OCI-LY7 (cell line): ENCODE measurements at regions not wholly inside any gene's neighbourhood (a gene's known extent, or its start where the extent isn't known, plus 50 kb on each side); places are given as distances from the start of the nearest gene placed in this dataset.

Experiments
- BruUV-seq: library from RNA; stranded (reverse); fragments of 400-500 nt; replicated peaks from 2 replicates; lab custom pipeline; 2021; lab: Mats Ljungman, UMichigan
- CTCF ChIA-PET: fragments of 300-600 bp; sonication (Branson Sonifier 250); formaldehyde crosslinking; loops from one replicate; lab custom pipeline; 2022; ENCODE audit warnings: antibody characterized with exemption; ENCODE audit not compliant: unreplicated experiment; lab: Charles Lee
- POLR2A ChIA-PET: fragments of 300-600 bp; sonication (Branson Sonifier 250); formaldehyde crosslinking; loops from one replicate; lab custom pipeline; 2022; ENCODE audit warnings: antibody characterized with exemption; lab: Charles Lee
- DNase-seq: peaks from one replicate; pipeline ENCODE4 v3.0.0-alpha.2; 2015; ENCODE audit warnings: low spot score
- H2AFZ ChIP-seq: fragments of 200-600 bp; sonication (generic), shearing (Covaris generic); 2 replicates; pipeline ENCODE4 v1.6.1; 2014; ENCODE audit warnings: mild to moderate bottlenecking, antibody characterized with exemption, low read length, moderate library complexity
- H3K27ac ChIP-seq: fragments of 200-600 bp; sonication (generic); 2 replicates; pipeline ENCODE4 v1.5.1; 2014; ENCODE audit warnings: mixed run types, low read depth, mild to moderate bottlenecking, moderate library complexity, low read length, inconsistent platforms; ENCODE audit not compliant: poor library complexity, severe bottlenecking
- H3K36me3 ChIP-seq: fragments of 200-600 bp; sonication (generic); 2 replicates; pipeline ENCODE4 v1.6.1; 2014; ENCODE audit warnings: mild to moderate bottlenecking, antibody characterized with exemption, low read length, moderate library complexity, mixed read lengths; ENCODE audit not compliant: insufficient read depth
- H3K4me1 ChIP-seq: fragments of 200-600 bp; sonication (generic); 2 replicates; pipeline ENCODE4 v1.5.1; 2014; ENCODE audit warnings: mild to moderate bottlenecking, low read length; ENCODE audit not compliant: insufficient read depth, poor library complexity, severe bottlenecking
- H3K4me2 ChIP-seq: fragments of 200-600 bp; sonication (generic); 2 replicates; pipeline ENCODE4 v1.6.1; 2014; ENCODE audit warnings: mild to moderate bottlenecking, low read length
- H3K4me3 ChIP-seq: fragments of 200-600 bp; sonication (generic); 2 replicates; pipeline ENCODE4 v1.5.1; 2014; ENCODE audit warnings: mild to moderate bottlenecking, low read depth, low read length; ENCODE audit not compliant: poor library complexity, severe bottlenecking
- H3K79me2 ChIP-seq: fragments of 200-600 bp; sonication (generic); 2 replicates; pipeline ENCODE4 v1.6.1; 2016; ENCODE audit warnings: low read depth, mild to moderate bottlenecking, low read length, moderate library complexity, mixed read lengths; ENCODE audit not compliant: insufficient read depth
- H3K9me2 ChIP-seq: fragments of 200-600 bp; sonication (generic); 2 replicates; pipeline ENCODE4 v1.6.1; 2016; ENCODE audit warnings: mild to moderate bottlenecking, low read length, mixed read lengths; ENCODE audit not compliant: insufficient read depth
- H3K9me3 ChIP-seq: fragments of 200-600 bp; sonication (generic); 2 replicates; pipeline ENCODE4 v1.6.1; 2014; ENCODE audit warnings: mild to moderate bottlenecking, mixed run types, low read length, mixed read lengths
- H4K20me1 ChIP-seq: fragments of 200-600 bp; sonication (generic); 2 replicates; pipeline ENCODE4 v1.6.1; 2014; ENCODE audit warnings: mild to moderate bottlenecking, antibody characterized with exemption, low read length, moderate library complexity, mixed read lengths; ENCODE audit not compliant: insufficient read depth
- EZH2phosphoT487 ChIP-seq: fragments of 200-600 bp; sonication (generic); IDR thresholded peaks from 2 replicates; pipeline ENCODE4 v1.6.1; 2018; ENCODE audit warnings: low read depth, borderline replicate concordance, mild to moderate bottlenecking, mixed run types, antibody characterized with exemption, low read length, moderate library complexity, mixed read lengths
- intact Hi-C: fragments of 100-400 bp; cut with micrococcal nuclease; formaldehyde crosslinking; loops from one replicate; pipeline ENCODE4 v1.10.0; 2022; ENCODE audit not compliant: unreplicated experiment
- TF ChIP-seq, protein P1 (sequence below): fragments of 200-600 bp; sonication (generic); conservative IDR thresholded peaks from 2 replicates; pipeline ENCODE4 v1.5.1; 2014; ENCODE audit warnings: mild to moderate bottlenecking, antibody characterized with exemption, low read length, moderate library complexity, mixed read lengths

GRCh38 chr6:170165085-170165470 lies 125.8 kb downstream of the DLL1 start:
- no peak for DNase-seq
- Histone ChIP-seq H3K4me3 (no peak overlapping the region), H3K9me2 (no peaks in the 10 kb centered on the region), H2AFZ (no peak overlapping the region), H3K27ac (no peak overlapping the region), H4K20me1 (no peaks in the 10 kb centered on the region), H3K79me2 (no peaks in the 10 kb centered on the region), H3K4me2 (no peak overlapping the region), H3K36me3 (no peaks in the 10 kb centered on the region), H3K4me1 (peaks cover 2% of the 10 kb centered on the region), H3K9me3 (peaks cover 1% of the 10 kb centered on the region; the same call in 1 of the 2 replicates)
- no TSS peak for BruUV-seq
- intact Hi-C loops = no loop called here
- ChIA-PET CTCF (no interaction called here), POLR2A (no interaction called here)
- TF ChIP-seq, protein P1, sequence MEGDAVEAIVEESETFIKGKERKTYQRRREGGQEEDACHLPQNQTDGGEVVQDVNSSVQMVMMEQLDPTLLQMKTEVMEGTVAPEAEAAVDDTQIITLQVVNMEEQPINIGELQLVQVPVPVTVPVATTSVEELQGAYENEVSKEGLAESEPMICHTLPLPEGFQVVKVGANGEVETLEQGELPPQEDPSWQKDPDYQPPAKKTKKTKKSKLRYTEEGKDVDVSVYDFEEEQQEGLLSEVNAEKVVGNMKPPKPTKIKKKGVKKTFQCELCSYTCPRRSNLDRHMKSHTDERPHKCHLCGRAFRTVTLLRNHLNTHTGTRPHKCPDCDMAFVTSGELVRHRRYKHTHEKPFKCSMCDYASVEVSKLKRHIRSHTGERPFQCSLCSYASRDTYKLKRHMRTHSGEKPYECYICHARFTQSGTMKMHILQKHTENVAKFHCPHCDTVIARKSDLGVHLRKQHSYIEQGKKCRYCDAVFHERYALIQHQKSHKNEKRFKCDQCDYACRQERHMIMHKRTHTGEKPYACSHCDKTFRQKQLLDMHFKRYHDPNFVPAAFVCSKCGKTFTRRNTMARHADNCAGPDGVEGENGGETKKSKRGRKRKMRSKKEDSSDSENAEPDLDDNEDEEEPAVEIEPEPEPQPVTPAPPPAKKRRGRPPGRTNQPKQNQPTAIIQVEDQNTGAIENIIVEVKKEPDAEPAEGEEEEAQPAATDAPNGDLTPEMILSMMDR = no peak

- H3K79me2 ChIP-seq = no peaks in the 10 kb centered on the region
- H4K20me1 ChIP-seq = no peaks in the 10 kb centered on the region
- no peak for DNase-seq
- H2AFZ ChIP-seq = no peak overlapping the region
- H3K4me1 ChIP-seq = peaks cover 8% of the 10 kb centered on the region
- H3K9me2 ChIP-seq = no peaks in the 10 kb centered on the region
- H3K4me2 ChIP-seq = no peak overlapping the region
- H3K4me3 ChIP-seq = no peak overlapping the region
- POLR2A ChIA-PET = no interaction called here
- H3K9me3 ChIP-seq = peaks cover 8% of the 10 kb centered on the region; the same call in 1 of the 2 replicates
- TF ChIP-seq, protein P1 = no peak
- no peak for TF ChIP-seq EZH2phosphoT487
- CTCF ChIA-PET = interaction anchor here (0.7 kb wide), 1 partner anchor 24 kb away, joined by 4 read pairs; no protein-coding TSS in a partner anchor
- intact Hi-C loops = no loop called here
- no peaks in the 10 kb centered on the region for H3K36me3 ChIP-seq
- no peak overlapping the region for H3K27ac ChIP-seq
- BruUV-seq = no TSS peak
These were observed 126.5 kb downstream of the DLL1 start for GRCh38 chr6:170164271-170164900.

DNA sequence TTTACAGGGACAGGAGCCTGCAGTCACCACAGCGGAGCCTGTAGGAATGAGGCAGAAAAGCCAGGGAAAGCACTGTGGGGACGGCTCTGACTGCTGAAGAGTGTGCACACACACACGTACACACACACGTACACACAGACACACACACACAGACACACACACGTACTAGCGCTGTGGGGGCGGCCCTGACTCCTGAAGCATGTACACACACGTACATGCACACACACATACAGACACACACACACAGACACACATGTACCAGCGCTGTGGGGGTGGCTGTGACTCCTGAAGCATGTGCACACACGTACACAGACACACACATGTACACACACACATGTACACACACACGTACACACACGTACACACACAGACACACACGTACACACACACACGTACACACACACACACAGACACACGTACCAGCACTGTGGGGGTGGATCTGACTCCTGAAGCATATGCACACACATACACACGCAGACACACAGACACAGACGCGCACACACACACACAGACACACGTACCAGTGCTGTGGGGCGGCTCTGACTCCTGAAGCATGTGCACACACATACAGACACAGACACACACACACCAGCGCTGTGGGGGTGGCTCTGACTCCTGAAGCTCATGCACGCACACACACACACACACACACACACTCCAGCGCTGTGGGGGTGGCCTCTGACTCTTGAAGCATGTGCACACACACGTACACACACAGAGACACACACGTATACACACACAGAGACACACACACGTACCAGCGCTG lies 127.3 kb downstream of the DLL1 start:
- no peak overlapping the region for H2AFZ ChIP-seq
- no TSS peak for BruUV-seq
- H3K36me3 ChIP-seq = no peaks in the 10 kb centered on the region
- peaks cover 10% of the 10 kb centered on the region for H3K4me1 ChIP-seq
- H3K4me3 ChIP-seq = no peak overlapping the region
- no peak for TF ChIP-seq EZH2phosphoT487
- TF ChIP-seq, protein P1 = no peak
- H3K27ac ChIP-seq = no peak overlapping the region
- no peaks in the 10 kb centered on the region for H3K9me2 ChIP-seq
- H3K4me2 ChIP-seq = no peak overlapping the region
- peaks cover 8% of the 10 kb centered on the region; the same call in 1 of the 2 replicates for H3K9me3 ChIP-seq
- intact Hi-C loops = no loop called here
- no peaks in the 10 kb centered on the region for H4K20me1 ChIP-seq
- ChIA-PET CTCF (interaction anchor here (0.7 kb wide), 1 partner anchor 25 kb away, joined by 4 read pairs; no protein-coding TSS in a partner anchor), POLR2A (no interaction called here)
- DNase-seq = no peak
- H3K79me2 ChIP-seq = no peaks in the 10 kb centered on the region
